ENCODE measurements at regions not wholly inside any gene's neighbourhood (a gene's known extent, or its start where the extent isn't known, plus 50 kb on each side); places are given as distances from the start of the nearest gene placed in this dataset.
"Not testable (repeated sequence)": the region's sequence is repeated elsewhere in the genome, so short reads cannot be mapped to it uniquely, and the experiment has no call there.

DNA sequence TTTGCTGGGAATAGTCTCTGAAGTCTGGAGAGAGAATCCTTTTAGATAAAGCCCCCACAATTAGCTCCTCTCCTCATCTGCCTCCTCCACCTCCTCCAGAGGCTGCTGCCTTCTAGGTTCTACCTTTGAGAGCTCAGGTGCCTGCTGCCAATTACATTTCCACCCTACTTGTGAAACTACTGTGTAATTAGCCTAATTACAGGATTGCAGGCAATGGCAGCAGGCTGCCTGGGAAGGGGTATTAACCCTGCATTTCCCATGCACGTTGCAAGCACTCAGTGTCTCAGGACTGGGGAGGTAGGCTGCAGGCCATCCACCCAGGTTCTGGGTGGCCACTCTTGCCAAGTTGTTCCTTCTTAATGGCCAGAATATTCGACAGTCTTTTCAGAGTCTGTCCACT lies 215.6 kb upstream of the ZNF217 start:
- DNase-seq (ENCODE audit: missing footprints) (no peak), ATAC-seq (no peak)
- intact Hi-C loops (cut with DNase I): no loop called here

DNA sequence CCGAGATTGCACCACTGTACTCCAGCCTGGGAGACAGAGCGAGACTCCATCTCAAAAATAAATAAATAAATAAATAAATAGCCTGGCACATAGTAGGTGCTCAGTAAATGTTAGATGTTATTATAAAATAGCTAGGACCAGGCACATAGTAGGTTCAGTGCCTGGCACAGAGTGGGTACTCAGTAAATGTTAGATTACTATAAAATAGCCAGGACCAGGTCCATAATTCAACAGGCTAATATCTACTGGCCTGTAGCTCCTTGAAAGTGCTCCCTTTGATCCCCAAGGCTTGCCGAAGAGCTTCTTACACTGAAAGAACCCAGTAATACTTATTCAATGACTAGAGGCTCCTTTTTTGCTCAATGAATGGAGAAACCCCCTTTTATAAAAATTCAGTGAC lies 215.1 kb upstream of the ZNF217 start:
- DNase-seq (ENCODE audit: missing footprints): no peak
- intact Hi-C loops (cut with DNase I): no loop called here
- no peak for ATAC-seq

DNA sequence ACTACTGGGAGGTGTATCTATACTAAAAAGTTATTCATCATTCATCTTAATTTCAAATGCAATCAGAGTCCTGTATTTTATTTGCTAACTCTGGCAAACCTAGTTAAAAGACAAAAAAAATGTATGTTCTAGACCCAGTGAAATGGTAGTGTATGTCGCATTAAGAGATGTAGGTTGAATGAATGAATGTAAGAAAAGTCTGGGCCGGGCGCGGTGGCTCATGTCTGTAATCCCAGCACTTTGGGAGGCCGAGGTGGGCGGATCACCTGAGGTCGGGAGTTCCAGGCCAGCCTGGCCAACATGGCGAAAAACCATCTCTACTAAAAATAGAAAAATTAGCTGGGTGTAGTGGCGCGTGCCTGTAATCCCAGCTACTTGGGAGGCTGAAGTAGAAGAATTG lies 214.7 kb upstream of the ZNF217 start:
- intact Hi-C loops (cut with DNase I); ATAC-seq; DNase-seq (ENCODE audit: missing footprints): not testable (repeated sequence)

DNA sequence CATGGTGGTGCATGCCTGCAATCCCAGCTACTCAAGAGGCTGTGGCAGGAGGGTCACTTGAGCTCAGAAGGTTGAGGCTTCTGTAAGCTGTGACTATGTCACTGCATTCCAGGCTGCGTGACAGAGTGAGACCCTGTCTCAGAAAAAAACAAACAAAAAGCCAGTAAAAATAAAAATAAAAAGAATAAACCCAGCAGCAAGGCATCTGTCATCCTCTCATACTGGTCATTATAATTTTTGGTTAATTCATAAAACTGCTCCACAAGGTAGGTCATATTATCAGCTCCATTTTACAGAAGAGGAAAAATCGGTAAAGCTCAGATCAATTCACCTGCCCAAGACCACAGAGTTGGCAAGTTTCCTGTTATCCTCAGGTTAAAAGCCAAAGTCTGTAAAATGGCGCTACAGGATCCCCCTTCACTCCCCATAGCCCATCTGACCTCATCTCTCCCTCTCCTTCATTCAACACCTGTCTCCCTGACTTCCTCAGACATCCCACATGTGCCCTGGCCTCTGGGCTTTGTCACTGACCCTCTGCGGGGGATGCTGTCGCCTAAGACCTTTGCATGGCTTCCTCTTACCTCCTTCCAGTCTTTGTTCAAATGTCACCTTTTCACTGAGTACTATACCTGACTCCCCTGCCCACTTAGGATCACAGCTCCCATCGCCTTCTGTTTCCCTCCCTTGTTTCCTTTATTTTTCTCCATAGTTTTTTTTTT lies 213.2 kb upstream of the ZNF217 start:
- intact Hi-C loops (cut with DNase I): no loop called here
- ATAC-seq: no peak

DNA sequence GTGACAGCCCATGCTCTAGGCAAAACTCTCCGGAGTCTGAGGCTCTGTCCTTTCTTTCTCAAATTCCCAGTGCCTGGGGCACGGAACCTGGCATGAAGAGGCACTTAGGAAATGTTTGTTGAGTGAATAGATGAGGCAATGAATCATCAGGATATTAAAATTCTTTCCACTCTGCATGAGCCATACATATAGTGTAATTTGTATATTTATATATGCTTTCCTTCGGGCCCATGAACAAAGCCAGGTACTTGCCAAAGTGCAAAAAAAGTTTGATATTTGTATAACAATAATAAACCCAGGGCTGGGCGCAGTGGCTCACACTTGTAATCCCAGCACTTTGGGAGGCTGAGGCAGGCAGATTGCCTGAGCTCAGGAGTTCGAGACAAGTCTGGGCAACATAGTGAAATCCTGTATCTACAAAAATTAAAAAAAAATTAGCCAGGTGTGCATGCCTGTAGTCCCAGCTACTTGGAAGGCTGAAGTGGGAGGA lies 212.3 kb upstream of the ZNF217 start:
- no peak for ATAC-seq
- intact Hi-C loops (cut with DNase I): no loop called here
- DNase-seq (ENCODE audit: missing footprints): no peak

More for the DNA sequence above, 213.2 kb upstream of the ZNF217 start:
- DNase-seq (ENCODE audit: missing footprints): no peak

DNA sequence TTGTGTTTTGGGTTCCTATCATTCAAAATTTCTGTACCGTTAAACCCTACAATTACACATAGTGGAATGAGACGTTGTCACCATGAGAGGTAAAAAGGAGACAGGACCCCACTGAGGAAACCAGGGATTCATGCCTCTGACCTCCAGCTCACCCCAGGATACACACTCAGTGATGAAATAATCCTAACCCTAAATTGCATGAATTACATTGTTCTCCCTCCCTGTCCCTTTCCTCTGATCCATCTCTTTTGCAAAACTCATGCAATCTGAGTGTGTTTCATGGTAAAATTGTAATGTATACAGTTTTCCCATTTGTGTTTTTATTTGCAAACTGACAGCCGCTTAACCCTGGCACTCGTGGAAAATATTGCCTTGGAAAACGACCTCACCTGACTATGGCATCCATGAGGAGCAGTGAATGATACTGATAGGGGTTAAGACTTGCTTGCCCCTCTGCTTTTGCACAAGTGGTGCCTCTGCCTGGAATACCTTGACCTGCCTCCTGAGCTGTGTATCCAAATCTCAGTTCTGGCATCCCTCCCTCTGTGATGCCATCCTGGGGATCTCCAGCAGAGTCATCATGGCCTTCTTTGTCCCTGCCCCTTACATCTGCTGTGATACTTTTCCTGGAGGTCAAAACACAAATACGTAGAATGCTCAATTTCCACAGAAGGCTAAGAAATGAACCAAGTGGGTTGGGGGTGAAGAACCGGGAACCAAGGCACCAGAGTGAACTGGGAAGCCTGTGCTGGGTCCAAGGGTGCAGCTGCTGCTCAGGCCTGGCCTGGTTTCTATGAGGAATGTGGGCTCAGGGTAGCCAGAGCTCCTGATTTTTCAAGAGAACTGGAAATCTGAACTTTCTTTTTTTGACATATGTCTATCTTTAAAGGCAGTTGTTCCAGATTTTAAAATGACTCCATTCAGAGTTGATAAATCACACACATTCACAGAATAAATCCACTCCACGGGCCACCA lies 211.6 kb upstream of the ZNF217 start:
- intact Hi-C loops (cut with DNase I): no loop called here
- no peak for DNase-seq (ENCODE audit: missing footprints)
- ATAC-seq: no peak

DNA sequence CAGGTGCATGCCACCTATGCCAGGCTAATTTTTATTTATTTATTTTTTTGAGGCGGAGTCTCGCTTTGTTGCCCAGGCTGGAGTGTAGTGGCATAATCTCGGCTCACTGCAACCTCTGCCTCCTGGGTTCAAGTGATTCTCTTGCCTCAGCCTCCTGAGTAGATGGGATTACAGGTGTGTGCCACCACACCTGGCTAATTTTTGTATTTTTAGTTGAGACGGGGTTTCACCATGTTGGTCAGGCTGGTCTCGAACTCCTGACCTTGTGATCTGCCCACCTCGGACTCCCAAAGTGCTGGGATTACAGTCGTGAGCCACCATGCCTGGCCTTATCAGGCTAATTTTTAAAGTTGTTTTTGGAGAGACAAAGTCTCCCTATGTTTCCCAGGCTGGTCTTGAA lies 210.7 kb upstream of the ZNF217 start:
- intact Hi-C loops (cut with DNase I); ATAC-seq; DNase-seq (ENCODE audit: missing footprints): not testable (repeated sequence)

DNA sequence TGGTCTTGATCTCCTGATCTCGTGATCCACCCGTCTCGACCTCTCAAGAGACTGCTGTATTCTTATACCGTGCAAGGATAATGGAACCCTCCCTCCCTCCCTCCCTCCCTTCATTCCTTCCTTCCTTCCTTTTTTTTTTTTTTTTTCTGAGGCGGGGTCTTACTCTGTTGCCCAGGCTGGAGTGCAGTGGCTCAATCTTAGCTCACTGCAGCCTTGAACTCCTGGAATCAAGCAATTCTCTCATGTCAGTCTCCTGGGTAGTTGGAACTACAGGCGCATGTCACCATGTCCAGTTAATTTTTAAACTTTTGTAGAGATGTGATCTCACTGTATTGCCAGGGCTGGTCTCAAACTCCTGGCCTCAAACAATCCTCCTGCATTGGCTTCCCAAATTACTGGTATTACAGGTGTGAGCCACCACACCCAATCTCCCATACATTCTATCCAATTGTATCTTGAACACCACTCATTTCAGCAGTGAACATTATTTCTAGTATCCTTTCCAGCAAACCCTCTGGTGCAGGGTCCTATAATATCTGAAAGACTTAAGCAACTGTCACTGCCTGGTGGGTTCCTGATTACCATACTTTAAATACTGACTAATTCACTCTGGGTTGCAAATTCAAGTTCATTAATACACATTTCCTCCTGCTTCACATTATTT lies 210.0 kb upstream of the ZNF217 start:
- intact Hi-C loops (cut with DNase I): no loop called here
- DNase-seq (ENCODE audit: missing footprints) (no peak), ATAC-seq (no peak)

DNA sequence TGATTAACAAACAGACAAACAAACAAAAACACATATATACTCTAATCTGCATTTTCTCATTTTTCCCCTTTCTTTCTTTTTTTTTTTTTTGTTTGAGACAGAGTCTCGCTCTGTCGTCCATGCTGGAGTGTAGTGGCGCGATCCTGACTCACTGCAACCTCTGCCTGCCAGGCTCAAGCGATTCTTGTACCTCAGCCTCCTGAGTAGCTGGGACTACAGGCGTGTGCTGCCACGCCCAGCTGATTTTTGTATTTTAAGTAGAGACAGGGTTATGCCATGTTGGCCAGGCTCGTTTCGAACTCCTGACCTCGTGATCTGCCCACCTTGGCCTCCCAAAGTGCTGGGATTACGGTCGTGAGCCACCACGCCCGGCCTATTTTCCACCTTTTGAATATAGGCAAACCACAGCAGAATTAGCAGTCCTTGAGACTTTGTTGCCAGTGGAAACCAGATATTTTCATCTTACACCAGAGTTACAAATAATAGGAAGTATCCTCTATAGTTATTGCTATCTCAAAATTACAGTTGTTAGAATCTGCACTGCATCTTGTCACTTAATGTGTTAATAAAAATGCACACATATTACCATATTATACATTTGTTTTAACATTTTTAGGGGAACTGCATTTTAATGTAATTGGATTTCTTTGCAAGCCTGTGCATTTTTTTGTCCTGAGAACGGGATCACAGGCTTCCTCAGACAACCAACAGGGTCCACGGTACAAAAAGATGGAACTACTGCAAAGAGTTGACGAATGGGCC lies 208.2 kb upstream of the ZNF217 start:
- no peak for ATAC-seq
- intact Hi-C loops (cut with DNase I): no loop called here
- no peak for DNase-seq (ENCODE audit: missing footprints)

DNA sequence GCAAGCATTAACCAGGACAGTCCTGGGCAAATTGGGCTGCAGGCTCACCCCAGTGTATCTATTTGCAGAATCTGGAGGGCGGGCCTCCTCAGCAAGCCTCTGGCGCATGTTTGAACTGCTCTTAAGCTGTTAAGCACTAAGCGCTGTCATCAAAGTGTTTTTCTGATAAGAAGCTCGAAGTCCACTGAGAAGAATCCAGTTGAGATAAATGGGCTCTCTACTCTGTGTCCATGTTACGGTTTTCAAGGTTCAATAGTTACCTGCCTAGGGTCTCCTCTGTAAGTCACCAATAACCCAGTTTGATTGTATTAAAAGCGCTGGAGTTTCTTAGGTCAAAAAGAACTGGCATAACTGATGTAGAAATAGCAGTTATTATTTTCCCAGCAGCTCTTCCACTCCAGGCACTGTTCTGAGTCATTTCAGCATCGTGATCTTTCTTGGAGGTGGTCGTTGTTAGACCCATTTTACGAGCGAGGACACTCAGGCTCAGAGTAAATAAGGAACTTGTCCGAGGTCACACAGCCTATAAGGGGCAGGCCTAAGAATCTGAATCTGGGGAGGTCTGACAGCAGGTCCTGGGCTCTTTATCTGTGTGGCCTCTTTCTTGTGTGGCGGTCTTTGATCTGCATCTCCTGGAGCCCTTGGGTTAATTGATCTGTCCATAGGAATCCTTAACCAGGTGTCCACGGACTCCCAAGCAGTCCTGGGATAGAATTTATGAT lies 207.4 kb upstream of the ZNF217 start:
- intact Hi-C loops (cut with DNase I): no loop called here
- DNase-seq (ENCODE audit: missing footprints): no peak
- ATAC-seq: no peak

DNA sequence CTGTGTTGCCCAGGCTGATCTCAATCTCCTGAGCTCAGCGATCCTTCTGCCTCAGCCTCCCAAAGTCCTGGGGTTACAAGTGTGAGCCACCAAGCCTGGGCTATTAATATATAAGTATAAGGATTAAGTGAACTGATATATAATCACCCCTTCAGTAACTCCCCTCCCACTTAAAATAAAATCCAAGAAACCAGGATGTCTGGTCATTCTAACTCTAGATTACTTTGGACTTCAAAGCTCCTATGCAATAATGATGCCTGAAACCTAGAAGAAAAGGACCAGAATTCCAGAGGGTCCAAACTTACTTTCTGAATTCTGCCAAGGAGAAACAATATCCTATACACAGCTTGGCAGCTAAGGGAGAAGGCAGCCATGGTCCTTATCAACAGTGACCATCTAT lies 206.8 kb upstream of the ZNF217 start:
- intact Hi-C loops (cut with DNase I): no loop called here
- ATAC-seq: no peak
- no peak for DNase-seq (ENCODE audit: missing footprints)

DNA sequence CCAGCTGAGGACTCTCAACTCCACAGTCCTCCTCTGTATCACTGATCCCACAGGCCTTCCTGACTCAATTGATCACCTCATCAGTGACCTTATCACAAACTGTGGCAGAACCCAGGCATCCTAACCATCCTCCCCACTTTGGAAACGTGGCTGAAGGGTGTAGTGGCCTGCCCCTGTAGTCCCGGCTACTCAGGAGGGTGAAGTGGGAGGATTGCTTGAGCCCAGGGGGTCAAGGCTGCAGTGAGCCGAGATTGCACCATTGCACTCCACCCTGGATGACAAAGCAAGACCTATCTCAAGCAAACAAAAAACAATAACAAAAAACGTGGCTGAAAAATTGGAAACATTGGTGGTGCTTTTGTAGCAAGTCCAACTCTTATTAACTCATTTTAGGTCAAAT lies 203.4 kb upstream of the ZNF217 start:
- intact Hi-C loops (cut with DNase I): no loop called here
- DNase-seq (ENCODE audit: missing footprints) (no peak), ATAC-seq (no peak)

DNA sequence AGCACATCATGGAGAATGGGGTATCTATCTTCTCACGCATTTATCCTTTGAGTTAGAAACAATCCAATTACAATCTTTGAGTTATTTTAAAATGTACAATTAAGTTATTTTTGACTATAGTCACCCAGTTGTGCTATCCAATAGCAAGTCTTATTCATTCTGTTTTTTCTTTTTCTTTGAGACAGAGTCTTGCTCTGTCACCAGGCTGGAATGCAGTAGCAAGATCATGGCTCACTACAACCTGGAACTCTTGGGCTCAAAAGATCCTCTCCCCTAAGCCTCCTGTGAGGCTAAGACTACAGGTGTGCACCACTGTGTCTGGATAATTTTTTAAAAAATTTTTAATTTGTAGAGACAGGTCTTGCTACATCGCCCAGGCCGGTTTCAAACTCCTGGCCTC lies 201.5 kb upstream of the ZNF217 start:
- intact Hi-C loops (cut with DNase I): no loop called here
- ATAC-seq: no peak
- DNase-seq (ENCODE audit: missing footprints): no peak

DNA sequence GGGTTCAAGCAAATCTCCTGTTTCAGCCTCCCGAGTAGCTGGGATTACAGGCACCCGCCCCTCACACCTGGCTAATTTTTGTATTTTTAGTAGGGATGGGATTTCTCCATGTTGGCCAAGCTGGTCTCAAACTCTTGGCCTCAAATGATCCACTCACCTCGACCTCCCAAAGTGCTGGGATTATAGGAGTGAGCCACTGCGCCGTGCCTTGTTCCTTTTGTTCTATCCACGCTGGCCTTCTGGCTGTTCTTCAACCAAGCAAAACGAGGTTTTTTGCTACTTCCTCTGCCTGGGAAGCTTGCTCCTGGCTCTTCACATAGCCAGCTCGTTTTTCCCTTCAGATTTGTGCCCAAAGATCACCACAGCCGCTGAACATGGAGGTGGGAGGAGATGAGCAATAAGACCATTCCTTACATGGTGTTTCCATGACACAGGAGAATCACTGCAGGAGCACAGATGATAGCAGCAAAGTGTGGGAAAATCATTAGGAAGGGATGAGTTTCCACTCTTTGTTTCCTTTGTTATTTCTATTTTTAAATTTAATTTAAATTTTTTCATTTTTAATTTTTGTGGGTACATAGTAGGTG lies 201.0 kb upstream of the ZNF217 start:
- intact Hi-C loops (cut with DNase I): no loop called here
- no peak for ATAC-seq
- DNase-seq (ENCODE audit: missing footprints): no peak

DNA sequence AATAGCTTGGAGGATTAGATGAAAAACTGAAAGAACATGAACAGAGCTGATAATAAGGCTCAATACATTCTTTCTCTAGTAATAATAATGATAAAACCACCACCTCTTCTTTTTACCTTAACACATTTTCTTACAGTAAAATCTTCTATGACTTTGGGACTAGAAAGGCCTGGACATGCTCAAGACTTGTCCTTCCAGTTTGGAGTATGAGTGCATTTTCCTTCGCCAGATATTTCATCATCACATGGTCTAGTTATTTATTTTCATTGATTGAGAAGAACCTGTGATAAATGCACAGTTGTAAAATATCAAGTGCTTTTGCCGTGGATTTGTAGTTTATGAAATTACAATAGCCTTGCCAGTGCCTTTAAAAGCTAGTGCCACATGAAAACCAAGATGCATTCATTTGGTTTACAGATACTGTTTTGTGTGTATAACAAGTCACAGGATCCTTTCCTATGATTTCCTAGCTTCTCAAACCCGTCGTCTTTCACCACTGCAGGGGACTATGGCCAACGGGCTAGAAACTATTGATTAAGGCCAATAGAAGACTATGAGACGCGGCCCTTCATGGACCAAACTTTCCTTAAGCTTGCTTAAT lies 200.2 kb upstream of the ZNF217 start:
- DNase-seq (ENCODE audit: missing footprints) (no peak), ATAC-seq (no peak)
- intact Hi-C loops (cut with DNase I): no loop called here

DNA sequence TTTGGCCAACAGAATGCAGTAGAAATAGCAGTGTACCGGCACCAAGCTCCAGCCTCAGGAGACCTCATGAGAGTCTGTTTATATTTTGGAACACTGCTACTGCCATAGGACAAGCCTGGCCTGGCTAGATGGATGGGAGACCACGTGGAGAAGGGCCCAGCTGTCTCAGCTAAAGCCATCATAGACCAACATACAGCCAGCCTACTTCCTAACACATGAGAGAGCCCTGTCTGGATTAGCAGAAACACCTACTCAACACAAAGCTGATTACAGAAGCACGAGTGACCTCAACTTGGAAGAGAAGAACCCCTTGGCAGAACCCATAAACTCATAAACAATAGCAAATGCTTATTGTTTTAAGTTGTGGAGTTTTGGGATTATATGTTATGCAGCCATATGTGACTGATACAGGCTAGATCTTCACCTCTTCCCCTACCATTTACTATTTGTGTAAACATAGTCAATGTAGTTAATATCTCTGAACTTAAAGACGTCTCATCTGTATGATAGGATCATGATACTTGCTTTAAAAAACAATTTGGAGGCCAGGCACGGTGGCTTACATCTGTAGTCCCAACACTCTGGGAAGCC lies 199.4 kb upstream of the ZNF217 start:
- ATAC-seq (no peak), DNase-seq (ENCODE audit: missing footprints) (no peak)
- intact Hi-C loops (cut with DNase I): no loop called here

Measured in Right ventricle myocardium inferior (tissue), 1 donor.